Nephron progenitor cell (in vitro differentiated cells): ENCODE measurements at regions not wholly inside any gene's neighbourhood (a gene's known extent, or its start where the extent isn't known, plus 50 kb on each side); places are given as distances from the start of the nearest gene placed in this dataset.

Experiments
- DNase-seq: peaks from one replicate; pipeline ENCODE4 v3.0.0; 2021
- H3K27ac Mint-ChIP-seq: 2 replicates; pipeline ENCODE4 v1.8.0; 2021; ENCODE audit warnings: mild to moderate bottlenecking, moderate library complexity, mixed read lengths
- H3K27me3 Mint-ChIP-seq: 2 replicates; pipeline ENCODE4 v1.8.0; 2021; ENCODE audit warnings: mild to moderate bottlenecking, low read depth, mixed read lengths; ENCODE audit not compliant: poor library complexity
- H3K36me3 Mint-ChIP-seq: 2 replicates; pipeline ENCODE4 v1.8.0; 2021; ENCODE audit warnings: low read depth, mixed read lengths
- H3K4me1 Mint-ChIP-seq: 2 replicates; pipeline ENCODE4 v1.8.0; 2021; ENCODE audit warnings: mixed read lengths
- H3K4me3 Mint-ChIP-seq: 2 replicates; pipeline ENCODE4 v1.8.0; 2021; ENCODE audit warnings: mild to moderate bottlenecking, moderate library complexity, mixed read lengths
- H3K9me3 Mint-ChIP-seq: 2 replicates; pipeline ENCODE4 v1.8.0; 2021; ENCODE audit warnings: mild to moderate bottlenecking, moderate library complexity, mixed read lengths
- TF ChIP-seq, protein P1 (sequence below): fragments of 200-600 bp; sonication (generic); IDR thresholded peaks from 2 replicates; pipeline ENCODE4 v1.5.0; 2021; ENCODE audit warnings: antibody characterized with exemption

- H3K4me1 Mint-ChIP-seq: peaks cover 21% of the 10 kb centered on the region
- DNase-seq: no peak
- no peaks in the 10 kb centered on the region for H3K36me3 Mint-ChIP-seq
- H3K27ac Mint-ChIP-seq: no peak overlapping the region
- TF ChIP-seq, protein P1, sequence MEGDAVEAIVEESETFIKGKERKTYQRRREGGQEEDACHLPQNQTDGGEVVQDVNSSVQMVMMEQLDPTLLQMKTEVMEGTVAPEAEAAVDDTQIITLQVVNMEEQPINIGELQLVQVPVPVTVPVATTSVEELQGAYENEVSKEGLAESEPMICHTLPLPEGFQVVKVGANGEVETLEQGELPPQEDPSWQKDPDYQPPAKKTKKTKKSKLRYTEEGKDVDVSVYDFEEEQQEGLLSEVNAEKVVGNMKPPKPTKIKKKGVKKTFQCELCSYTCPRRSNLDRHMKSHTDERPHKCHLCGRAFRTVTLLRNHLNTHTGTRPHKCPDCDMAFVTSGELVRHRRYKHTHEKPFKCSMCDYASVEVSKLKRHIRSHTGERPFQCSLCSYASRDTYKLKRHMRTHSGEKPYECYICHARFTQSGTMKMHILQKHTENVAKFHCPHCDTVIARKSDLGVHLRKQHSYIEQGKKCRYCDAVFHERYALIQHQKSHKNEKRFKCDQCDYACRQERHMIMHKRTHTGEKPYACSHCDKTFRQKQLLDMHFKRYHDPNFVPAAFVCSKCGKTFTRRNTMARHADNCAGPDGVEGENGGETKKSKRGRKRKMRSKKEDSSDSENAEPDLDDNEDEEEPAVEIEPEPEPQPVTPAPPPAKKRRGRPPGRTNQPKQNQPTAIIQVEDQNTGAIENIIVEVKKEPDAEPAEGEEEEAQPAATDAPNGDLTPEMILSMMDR: no peak
- H3K9me3 Mint-ChIP-seq: peaks cover 4% of the 10 kb centered on the region
- no peak overlapping the region for H3K4me3 Mint-ChIP-seq
- H3K27me3 Mint-ChIP-seq: no peaks in the 10 kb centered on the region
Measured at GRCh38 chr1:96498744-96499340, 222.7 kb upstream of the PTBP2 start.

DNA sequence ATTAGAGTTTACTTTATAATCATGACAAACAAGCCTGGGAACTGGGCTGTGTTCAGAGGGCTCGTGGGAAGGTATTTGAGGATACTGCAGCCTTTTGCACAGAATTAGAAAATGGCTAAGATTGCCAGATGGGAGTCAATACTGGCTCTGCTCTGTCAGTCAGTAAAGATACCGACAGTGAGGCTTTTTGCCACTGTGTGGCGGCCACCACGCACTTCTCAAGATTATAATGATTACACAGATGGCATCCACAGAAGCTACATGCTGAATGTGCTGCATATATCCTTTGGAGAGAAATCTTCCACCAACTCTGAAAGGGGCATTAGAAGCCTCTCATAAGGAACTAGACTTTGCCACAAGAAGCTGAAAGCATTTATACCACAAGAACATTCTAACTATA, 213.4 kb upstream of the PTBP2 start:
- no peaks in the 10 kb centered on the region for H3K27me3 Mint-ChIP-seq

GRCh38 chr1:96509339-96509738, 212.2 kb upstream of the PTBP2 start:
- TF ChIP-seq, protein P1: no peak
- Mint-ChIP-seq H3K4me1 (peaks cover 26% of the 10 kb centered on the region), H3K27me3 (no peaks in the 10 kb centered on the region), H3K36me3 (no peaks in the 10 kb centered on the region), H3K9me3 (no peaks in the 10 kb centered on the region), H3K4me3 (no peak overlapping the region), H3K27ac (no peak overlapping the region)
- no peak for DNase-seq

More for the DNA sequence above, 213.4 kb upstream of the PTBP2 start:
- Mint-ChIP-seq H3K4me1 (peaks cover 15% of the 10 kb centered on the region), H3K36me3 (no peaks in the 10 kb centered on the region), H3K27ac (no peak overlapping the region), H3K4me3 (no peak overlapping the region), H3K9me3 (no peaks in the 10 kb centered on the region)
- TF ChIP-seq, protein P1: no peak
- DNase-seq: no peak

DNA sequence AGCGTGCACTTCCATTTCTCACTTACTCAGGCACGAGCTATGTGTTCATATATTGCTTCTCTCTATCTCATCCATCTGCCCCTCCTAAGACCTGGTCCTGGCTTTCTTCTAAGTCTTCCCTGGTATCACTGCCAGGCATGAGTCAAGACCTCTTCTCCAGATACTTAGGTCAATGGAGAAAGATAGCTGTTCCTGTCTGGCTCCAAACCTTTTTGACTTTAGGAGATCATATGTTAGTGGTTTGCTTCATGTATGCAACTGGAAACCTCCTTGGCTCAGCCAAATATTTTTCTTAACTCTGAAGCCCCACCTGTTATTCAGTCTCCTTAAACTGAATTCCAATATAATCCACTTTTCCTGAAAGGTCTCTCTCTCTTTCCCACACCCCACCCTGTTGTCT, 211.6 kb upstream of the PTBP2 start:
- Mint-ChIP-seq H3K27ac (peak overlapping the region; percentile 18), H3K4me1 (peaks cover 32% of the 10 kb centered on the region), H3K9me3 (no peaks in the 10 kb centered on the region), H3K4me3 (no peak overlapping the region), H3K36me3 (no peaks in the 10 kb centered on the region), H3K27me3 (no peaks in the 10 kb centered on the region)
- TF ChIP-seq, protein P1: no peak
- DNase-seq: no peak

- TF ChIP-seq, protein P1: no peak
- peaks cover 37% of the 10 kb centered on the region for H3K4me1 Mint-ChIP-seq
- no peaks in the 10 kb centered on the region for H3K27me3 Mint-ChIP-seq
- H3K36me3 Mint-ChIP-seq: no peaks in the 10 kb centered on the region
- H3K4me3 Mint-ChIP-seq: no peak overlapping the region
- no peaks in the 10 kb centered on the region for H3K9me3 Mint-ChIP-seq
- DNase-seq: no peak
- H3K27ac Mint-ChIP-seq: peak overlapping the region; percentile 18
Measured at GRCh38 chr1:96510391-96510790, 211.2 kb upstream of the PTBP2 start.

DNA sequence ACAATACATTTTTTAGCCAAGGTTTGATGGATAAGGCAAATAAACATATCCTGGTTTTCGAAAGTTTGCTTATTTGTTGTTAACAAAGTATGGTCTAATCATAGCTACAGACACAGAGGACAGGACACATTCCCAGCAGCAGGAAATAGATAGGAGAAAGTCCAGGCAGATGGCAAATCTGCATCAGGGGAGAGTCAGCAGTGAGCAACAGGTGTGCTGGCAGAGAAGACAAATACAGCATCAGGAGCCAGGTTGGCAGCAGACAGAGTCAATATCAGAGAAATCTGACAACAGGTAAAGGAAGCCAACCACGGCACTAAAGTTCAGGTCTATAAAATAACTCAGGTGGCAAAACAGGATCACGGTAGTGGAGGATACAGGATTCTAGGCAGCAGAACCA, 210.7 kb upstream of the PTBP2 start:
- Mint-ChIP-seq H3K4me3 (no peak overlapping the region), H3K9me3 (no peaks in the 10 kb centered on the region), H3K36me3 (no peaks in the 10 kb centered on the region), H3K27ac (peak overlapping the region; percentile 60), H3K27me3 (no peaks in the 10 kb centered on the region), H3K4me1 (peaks cover 42% of the 10 kb centered on the region)
- no peak for DNase-seq
- TF ChIP-seq, protein P1: no peak
